GM19025 (cell line): ENCODE measurements at regions not wholly inside any gene's neighbourhood (a gene's known extent, or its start where the extent isn't known, plus 50 kb on each side); places are given as distances from the start of the nearest gene placed in this dataset.

Source experiments
- ATAC-seq: cut with Tn5 transposase; IDR thresholded peaks from one replicate; pipeline ENCODE4 v1.9.1; 2021; ENCODE audit warnings: mild to moderate bottlenecking, low read depth, moderate library complexity; ENCODE audit not compliant: unreplicated experiment

DNA sequence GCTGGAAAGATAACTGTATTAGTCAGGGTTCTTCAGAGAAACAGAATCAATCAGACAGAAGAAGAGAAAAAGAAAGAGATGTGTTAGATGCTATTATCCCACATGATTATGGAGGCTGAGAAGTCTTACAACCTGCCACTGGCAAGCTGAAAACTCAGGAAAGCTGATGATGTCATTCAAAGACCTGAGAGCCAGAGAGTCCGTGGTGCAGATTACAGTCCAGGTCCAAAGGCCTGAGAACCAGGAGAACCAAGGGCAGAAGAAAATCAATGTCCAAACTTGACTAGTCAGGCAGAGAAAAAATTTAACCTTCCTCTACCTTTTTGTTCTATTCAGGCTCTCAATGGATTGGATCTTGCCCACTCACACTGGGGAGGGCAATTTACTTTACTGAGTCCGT lies 172.5 kb downstream of the QDPR start:
- ATAC-seq: no peak

GRCh38 chr4:17336986-17337385 lies 174.9 kb downstream of the QDPR start:
- no peak for ATAC-seq

- peak; percentile 98 for ATAC-seq
These were observed 175.3 kb downstream of the QDPR start for GRCh38 chr4:17336524-17336961.

- ATAC-seq: no peak
These were observed 175.8 kb downstream of the QDPR start for GRCh38 chr4:17336069-17336468.

- no peak for ATAC-seq
These were observed 176.5 kb downstream of the QDPR start for GRCh38 chr4:17335371-17335770.

DNA sequence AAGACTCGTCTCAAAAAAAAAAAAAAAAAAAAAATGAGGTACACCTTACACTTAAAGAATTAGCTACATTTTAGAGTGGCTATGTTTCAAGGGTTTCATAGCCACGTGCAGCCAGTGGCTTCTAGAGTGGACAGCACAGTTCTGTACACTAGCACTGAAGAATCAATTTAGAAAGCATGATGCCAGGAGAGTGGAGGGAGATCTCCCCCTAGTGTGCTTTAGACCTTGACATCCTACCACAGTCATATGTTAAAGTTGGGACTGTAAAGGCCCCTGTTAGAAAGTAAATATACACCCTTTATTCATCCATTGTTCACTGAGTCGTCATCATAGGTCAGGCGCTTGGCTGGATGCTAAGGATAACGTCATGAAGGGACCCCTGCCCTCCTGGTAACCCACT lies 179.4 kb downstream of the QDPR start:
- no peak for ATAC-seq

- ATAC-seq: no peak
These were observed 182.8 kb downstream of the QDPR start for GRCh38 chr4:17329046-17329445.

DNA sequence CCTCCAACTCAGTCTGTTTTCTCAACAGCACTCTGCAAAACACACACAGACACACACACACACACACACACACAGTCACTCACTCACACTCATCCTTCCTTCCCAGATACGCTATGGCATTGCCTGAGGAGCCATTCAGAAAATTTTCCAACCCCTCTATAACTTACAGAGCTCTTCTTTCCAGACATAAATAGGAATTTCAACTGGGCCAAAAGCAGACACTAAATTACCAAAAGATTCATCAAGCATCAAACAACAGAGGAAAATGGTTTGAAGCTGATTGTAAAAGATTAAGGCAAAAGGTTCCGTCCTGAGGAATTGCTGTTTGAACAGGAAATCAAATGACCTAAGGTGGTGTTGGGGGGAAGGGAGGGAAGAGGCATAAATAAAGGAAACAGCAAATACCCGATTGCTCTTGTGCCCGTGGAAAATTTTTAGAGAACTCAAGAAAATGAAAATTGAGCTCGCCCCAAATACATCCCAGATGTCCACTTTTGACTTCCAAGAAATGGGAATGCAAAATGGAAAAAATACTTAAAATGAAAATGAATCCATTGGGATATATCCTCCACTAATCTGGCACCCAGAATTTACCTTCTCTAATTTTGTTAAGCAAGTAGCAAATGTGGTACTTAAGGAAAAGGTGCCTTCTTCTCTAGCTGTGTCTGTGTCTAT lies 183.6 kb downstream of the QDPR start:
- ATAC-seq: no peak

- no peak for ATAC-seq
These were observed 184.3 kb downstream of the QDPR start for GRCh38 chr4:17327591-17327990.

- ATAC-seq: no peak
These were observed 185.1 kb downstream of the QDPR start for GRCh38 chr4:17326756-17327155.

DNA sequence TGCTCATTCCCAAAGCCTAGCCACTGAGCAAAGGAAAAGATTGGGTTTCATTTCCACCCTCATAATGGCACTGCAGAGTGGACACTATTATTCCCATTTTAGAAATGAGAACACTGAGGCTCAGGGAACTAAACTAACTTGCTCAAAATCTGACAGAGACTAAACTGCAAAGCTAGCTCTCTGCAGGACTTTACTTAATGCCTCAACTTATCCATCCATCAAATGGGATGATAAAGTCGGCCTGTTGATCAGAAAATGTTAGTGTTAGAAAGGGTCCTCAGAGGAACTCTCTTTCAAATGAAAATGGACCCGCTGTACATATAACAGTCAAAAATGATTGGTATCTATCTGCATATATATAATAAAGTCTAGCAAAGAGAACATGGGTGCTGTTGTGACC lies 186.8 kb downstream of the QDPR start:
- no peak for ATAC-seq

DNA sequence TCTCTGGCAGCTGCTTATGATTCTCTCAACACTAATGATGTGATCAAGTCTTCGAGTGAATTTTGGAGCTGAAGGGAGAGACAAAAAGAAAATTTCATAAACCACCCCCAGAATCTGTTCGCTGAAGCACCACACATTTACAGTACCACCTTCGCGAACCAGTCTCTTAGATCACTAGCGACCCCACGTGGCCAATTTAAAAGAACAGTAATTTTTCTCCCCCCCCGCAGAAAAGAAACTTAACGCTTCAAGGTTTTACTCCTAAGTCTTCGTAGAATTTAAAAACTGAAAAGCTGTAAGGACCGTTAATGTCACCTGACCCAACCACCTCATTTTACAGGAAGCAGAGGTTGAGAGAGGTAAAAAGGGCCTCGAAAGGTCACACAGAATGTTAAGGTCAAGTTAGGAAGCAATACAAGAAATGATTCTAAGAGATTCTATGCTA lies 187.5 kb downstream of the QDPR start:
- no peak for ATAC-seq

DNA sequence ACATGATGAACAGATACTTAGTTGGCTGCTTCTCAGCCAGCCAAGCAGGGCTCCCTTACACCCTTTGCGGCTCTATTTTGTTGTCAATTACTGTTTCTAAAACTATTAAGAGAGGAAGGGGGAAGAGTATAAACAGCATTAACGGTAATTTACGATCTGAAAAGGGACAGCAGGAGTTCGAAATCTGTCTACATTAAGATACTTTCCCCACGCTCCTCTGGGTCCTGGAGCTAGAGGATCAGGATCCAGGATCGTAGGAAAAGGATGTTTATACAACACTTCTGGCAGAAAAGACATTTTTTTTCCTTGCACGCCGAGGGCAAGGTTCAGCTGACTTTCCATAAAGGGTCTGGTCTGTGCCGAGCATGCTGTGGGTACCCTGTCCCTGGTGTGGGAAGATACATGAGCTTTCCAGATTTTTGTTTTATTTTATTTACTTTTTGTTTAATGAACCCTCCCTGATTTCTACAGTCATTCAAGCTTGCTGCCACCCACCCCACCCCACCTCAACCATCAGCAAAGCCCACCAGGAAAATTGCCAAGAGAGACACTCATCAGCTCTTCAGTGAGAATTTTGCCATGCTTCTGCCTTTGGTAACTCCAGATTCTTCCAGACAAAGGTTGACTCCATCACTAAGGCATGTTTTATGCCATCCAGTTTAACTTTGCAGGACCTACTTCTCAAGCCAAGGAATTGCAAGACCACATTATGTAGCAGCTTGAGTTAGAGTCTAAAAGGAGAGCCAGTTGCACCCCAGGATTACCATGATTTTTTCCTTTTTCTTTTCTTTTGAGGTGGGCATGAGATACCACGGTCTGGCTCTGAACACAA lies 188.1 kb downstream of the QDPR start:
- no peak for ATAC-seq

GRCh38 chr4:17322514-17322913 lies 189.4 kb downstream of the QDPR start:
- no peak for ATAC-seq

- ATAC-seq: no peak
These were observed 191.8 kb downstream of the QDPR start for GRCh38 chr4:17320046-17320445.

GRCh38 chr4:17317526-17317925 lies 194.4 kb downstream of the QDPR start:
- no peak for ATAC-seq

- no peak for ATAC-seq
These were observed 195.3 kb downstream of the QDPR start for GRCh38 chr4:17316566-17316965.

DNA sequence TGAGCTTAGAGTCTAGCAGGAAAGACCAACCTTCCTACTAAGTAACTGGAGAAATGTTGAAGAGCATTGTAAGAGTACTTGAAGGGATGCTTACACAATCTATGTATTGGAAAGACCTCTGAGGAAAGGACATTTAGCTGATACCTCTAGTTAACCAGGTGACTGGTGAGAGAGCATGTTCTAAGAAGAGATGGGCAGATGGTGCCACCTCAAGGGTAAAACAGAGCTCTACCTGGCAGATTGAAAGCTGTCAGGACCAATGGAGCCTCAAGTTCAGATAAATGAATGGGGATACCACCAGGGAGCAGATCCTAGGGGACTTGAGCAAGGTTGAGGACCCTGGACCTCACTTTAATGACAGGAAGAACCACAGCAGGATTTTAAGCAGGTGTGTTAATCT lies 196.4 kb downstream of the QDPR start:
- ATAC-seq: no peak

DNA sequence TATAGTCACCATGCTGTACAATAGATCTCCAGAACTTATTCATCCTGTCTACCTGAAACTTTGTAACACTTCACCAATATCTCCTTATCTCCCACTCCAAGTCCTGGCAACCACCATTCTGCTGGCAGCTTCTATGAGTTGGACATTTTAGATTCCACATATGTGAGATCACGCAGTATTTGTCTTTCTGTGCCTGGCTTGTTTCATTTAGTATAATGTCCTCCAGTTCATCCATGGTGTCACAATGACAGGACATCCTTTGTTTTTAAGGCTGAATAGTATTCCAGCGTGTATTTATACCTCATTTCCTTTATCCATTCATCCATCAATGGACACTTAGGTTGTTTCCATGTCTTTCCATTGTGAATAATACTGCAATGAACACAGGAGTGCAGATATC lies 198.7 kb downstream of the QDPR start:
- no peak for ATAC-seq

- ATAC-seq: no peak
These were observed 201.6 kb downstream of the QDPR start for GRCh38 chr4:17310269-17310652.

DNA sequence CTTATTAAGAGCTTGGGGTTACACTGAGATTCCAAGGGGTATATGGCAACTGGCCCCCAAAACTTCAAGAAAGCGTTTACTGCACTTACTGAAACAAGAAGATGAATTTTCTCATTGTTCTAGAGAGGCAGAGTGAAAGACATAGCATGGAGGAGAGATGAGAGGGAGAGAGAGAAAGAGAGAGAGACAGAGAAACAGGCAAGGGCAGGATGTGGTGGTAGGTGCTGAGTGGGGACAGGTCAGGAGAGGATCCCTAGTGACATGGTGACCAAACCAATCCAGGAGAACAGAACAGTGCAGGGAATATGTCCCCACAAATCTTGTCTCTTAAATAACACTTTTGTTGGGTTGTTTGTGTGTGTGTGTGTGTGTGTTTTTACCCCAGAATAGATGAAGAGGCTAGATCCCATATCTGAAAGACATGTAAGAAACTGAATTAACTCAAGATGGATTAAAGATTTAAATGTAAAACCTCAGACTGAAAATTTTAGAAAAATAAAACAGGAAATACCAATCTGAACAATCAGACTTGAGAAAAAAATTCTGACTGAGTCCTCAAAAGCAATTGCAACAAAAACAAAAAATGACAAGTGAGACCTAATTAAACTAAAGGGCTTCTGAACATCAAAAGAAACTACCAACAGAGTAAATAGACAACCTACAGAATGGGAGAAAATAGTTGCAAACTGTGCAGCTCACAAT lies 202.2 kb downstream of the QDPR start:
- no peak for ATAC-seq
